Loucy (cell line): ENCODE measurements at regions not wholly inside any gene's neighbourhood (a gene's known extent, or its start where the extent isn't known, plus 50 kb on each side); places are given as distances from the start of the nearest gene placed in this dataset.

Experiments
- H2AFZ ChIP-seq: fragments of 200-600 bp; sonication (generic); 2 replicates; pipeline ENCODE4 v1.6.0; 2016; ENCODE audit warnings: antibody characterized with exemption, mild to moderate bottlenecking, low read length, moderate library complexity
- H3F3A ChIP-seq: fragments of 200-600 bp; 2 replicates; pipeline ENCODE4 v1.6.0; 2016; ENCODE audit warnings: antibody characterized with exemption, low read depth, mild to moderate bottlenecking
- H3K27me3 ChIP-seq: fragments of 200-600 bp; sonication (generic); 2 replicates; pipeline ENCODE4 v1.6.1; 2014; ENCODE audit warnings: low read length, mild to moderate bottlenecking; ENCODE audit not compliant: insufficient read depth, poor library complexity, severe bottlenecking
- H3K36me3 ChIP-seq: fragments of 200-600 bp; sonication (generic); 2 replicates; pipeline ENCODE4 v1.6.1; 2016; ENCODE audit warnings: low read length; ENCODE audit not compliant: insufficient read depth
- H3K4me1 ChIP-seq: fragments of 200-600 bp; sonication (generic); 2 replicates; pipeline ENCODE4 v1.5.1; 2014; ENCODE audit warnings: low read length, mild to moderate bottlenecking; ENCODE audit not compliant: insufficient read depth, poor library complexity, severe bottlenecking
- H3K4me2 ChIP-seq: fragments of 200-600 bp; sonication (generic); 2 replicates; pipeline ENCODE4 v1.6.0; 2014; ENCODE audit warnings: antibody characterized with exemption, low read length, low read depth, mild to moderate bottlenecking; ENCODE audit not compliant: poor library complexity, severe bottlenecking
- H3K4me3 ChIP-seq: fragments of 200-600 bp; sonication (generic); 2 replicates; pipeline ENCODE4 v1.5.1; 2014; ENCODE audit warnings: low read length, mild to moderate bottlenecking, mixed read lengths; ENCODE audit not compliant: poor library complexity, severe bottlenecking
- H3K79me2 ChIP-seq: fragments of 200-600 bp; sonication (generic); 2 replicates; pipeline ENCODE4 v1.6.1; 2014; ENCODE audit warnings: low read length; ENCODE audit not compliant: insufficient read depth
- H3K9ac ChIP-seq: fragments of 200-600 bp; sonication (generic); 2 replicates; pipeline ENCODE4 v1.6.0; 2014; ENCODE audit warnings: mild to moderate bottlenecking, low read depth, low read length, moderate library complexity; ENCODE audit not compliant: poor library complexity, severe bottlenecking
- H3K9me2 ChIP-seq: fragments of 200-600 bp; sonication (generic); replicated peaks from 2 replicates; pipeline ENCODE4 v1.6.1; 2016; ENCODE audit warnings: low read depth, low read length, mixed read lengths
- H3K9me3 ChIP-seq: fragments of 200-600 bp; sonication (generic); 2 replicates; pipeline ENCODE4 v1.6.1; 2014; ENCODE audit warnings: mild to moderate bottlenecking, antibody characterized with exemption, low read length, low read depth; ENCODE audit not compliant: insufficient read depth
- H4K20me1 ChIP-seq: fragments of 200-600 bp; sonication (generic); 2 replicates; pipeline ENCODE4 v1.6.0; 2014; ENCODE audit warnings: antibody characterized with exemption, low read length, mild to moderate bottlenecking; ENCODE audit not compliant: insufficient read depth, poor library complexity, severe bottlenecking
- CTCF ChIP-seq: fragments of 200-600 bp; sonication (generic); conservative IDR thresholded peaks from 2 replicates; pipeline ENCODE4 v1.5.1; 2014; ENCODE audit warnings: mild to moderate bottlenecking, antibody characterized with exemption, low read length
- EZH2phosphoT487 ChIP-seq: fragments of 200-600 bp; IDR thresholded peaks from 2 replicates; pipeline ENCODE4 v1.6.1; 2018; ENCODE audit warnings: antibody characterized with exemption, mild to moderate bottlenecking, moderate library complexity, borderline replicate concordance

GRCh38 chr18:76610933-76611749 is 116.1 kb upstream of the ZNF516 start:
- H3K9ac ChIP-seq, result no peak overlapping the region
- no peaks in the 10 kb centered on the region for H3F3A ChIP-seq
- no peaks in the 10 kb centered on the region for H3K27me3 ChIP-seq
- no peaks in the 10 kb centered on the region for H4K20me1 ChIP-seq
- no peak overlapping the region for H2AFZ ChIP-seq
- H3K36me3 ChIP-seq, result no peaks in the 10 kb centered on the region
- no peaks in the 10 kb centered on the region for H3K9me2 ChIP-seq
- no peak overlapping the region for H3K4me2 ChIP-seq
- no peaks in the 10 kb centered on the region for H3K79me2 ChIP-seq
- H3K4me3 ChIP-seq, result no peak overlapping the region
- TF ChIP-seq CTCF (no peak), EZH2phosphoT487 (no peak)
- H3K4me1 ChIP-seq, result no peaks in the 10 kb centered on the region
- no peaks in the 10 kb centered on the region for H3K9me3 ChIP-seq

- H2AFZ ChIP-seq, result no peak overlapping the region
These were observed 115.0 kb upstream of the ZNF516 start for GRCh38 chr18:76610012-76610411.

GRCh38 chr18:76605341-76605929 is 110.4 kb upstream of the ZNF516 start:
- Histone ChIP-seq H3K9me2 (no peaks in the 10 kb centered on the region), H3K4me1 (no peaks in the 10 kb centered on the region), H3K9ac (no peak overlapping the region), H2AFZ (no peak overlapping the region), H3K4me3 (no peak overlapping the region), H3K27me3 (no peaks in the 10 kb centered on the region), H3K9me3 (no peaks in the 10 kb centered on the region), H3K79me2 (no peaks in the 10 kb centered on the region), H3K36me3 (no peaks in the 10 kb centered on the region), H4K20me1 (no peaks in the 10 kb centered on the region), H3K4me2 (no peak overlapping the region), H3F3A (no peaks in the 10 kb centered on the region)
- TF ChIP-seq EZH2phosphoT487, result no peak
- no peak for TF ChIP-seq CTCF

More at GRCh38 chr18:76610012-76610411, 115.0 kb upstream of the ZNF516 start:
- H3K9me2 ChIP-seq, result no peaks in the 10 kb centered on the region
- H3K9ac ChIP-seq, result no peak overlapping the region
- no peak overlapping the region for H3K4me3 ChIP-seq
- no peak for TF ChIP-seq CTCF
- H3K9me3 ChIP-seq, result no peaks in the 10 kb centered on the region
- no peaks in the 10 kb centered on the region for H3K36me3 ChIP-seq
- no peaks in the 10 kb centered on the region for H3K79me2 ChIP-seq
- H4K20me1 ChIP-seq, result no peaks in the 10 kb centered on the region
- H3F3A ChIP-seq, result no peaks in the 10 kb centered on the region
- no peaks in the 10 kb centered on the region for H3K4me1 ChIP-seq
- no peak overlapping the region for H3K4me2 ChIP-seq
- no peaks in the 10 kb centered on the region for H3K27me3 ChIP-seq
